ENCODE measurements at regions not wholly inside any gene's neighbourhood (a gene's known extent, or its start where the extent isn't known, plus 50 kb on each side); places are given as distances from the start of the nearest gene placed in this dataset.

- ATAC-seq (replicated peaks in 1 of 4) (no peak), DNase-seq (no peak)
- no peaks in the 10 kb centered on the region for H3K9me3 ChIP-seq
- 74% methylated on average over 9 of the region's 11 CpGs for WGBS (ENCODE audit: insufficient coverage)
- ChIA-PET CTCF (no interaction called here), POLR2A (no interaction called here)
- Mint-ChIP-seq H3K4me3 (no peak overlapping the region), H3K36me3 (no peaks in the 10 kb centered on the region), H3K27ac (no peak overlapping the region), H3K27me3 (peaks cover 0 to 2% of the 10 kb centered on the region in 2 donors), H3K9me3 (no peaks in the 10 kb centered on the region), H3K4me1 (no peaks in the 10 kb centered on the region)
- no peak overlapping the region for H3K27ac ChIP-seq (ENCODE audit: low read length)
- H3K36me3 ChIP-seq (ENCODE audit: control insufficient read depth in 2 of 2, extremely low read depth in 1 of 2, insufficient read depth in 1 of 2, low read length in 1 of 2): no peaks in the 10 kb centered on the region
- no peaks in the 10 kb centered on the region for H3K4me1 ChIP-seq (ENCODE audit: control insufficient read depth in 1 of 2, extremely low read depth in 1 of 2, insufficient read depth in 2 of 2, low read length in 2 of 2)
- H3K27me3 ChIP-seq (replicated peaks in 1 of 2; ENCODE audit: control insufficient read depth in 2 of 2, extremely low read depth in 1 of 2, insufficient read depth in 2 of 2, low read length in 1 of 2): peaks cover 0 to 10% of the 10 kb centered on the region in 2 experiments
- H3K4me3 ChIP-seq (ENCODE audit: control insufficient read depth in 1 of 2, extremely low read depth in 1 of 2, low read length in 1 of 2): no peak overlapping the region
Measured at GRCh38 chr2:2570360-2570759, 239.3 kb upstream of the MYT1L start.

- Mint-ChIP-seq H3K27me3 (peaks cover 0 to 2% of the 10 kb centered on the region in 2 donors), H3K9me3 (no peaks in the 10 kb centered on the region), H3K4me3 (no peak overlapping the region), H3K36me3 (no peaks in the 10 kb centered on the region), H3K27ac (no peak overlapping the region), H3K4me1 (no peaks in the 10 kb centered on the region)
- POLR2A ChIA-PET: no interaction called here
- H3K4me1 ChIP-seq (ENCODE audit: control insufficient read depth in 1 of 2, extremely low read depth in 1 of 2, insufficient read depth in 2 of 2, low read length in 2 of 2): no peaks in the 10 kb centered on the region
- H3K27me3 ChIP-seq (replicated peaks in 1 of 2; ENCODE audit: control insufficient read depth in 2 of 2, extremely low read depth in 1 of 2, insufficient read depth in 2 of 2, low read length in 1 of 2): peaks cover 0 to 10% of the 10 kb centered on the region in 2 experiments
- no peak for DNase-seq
- no CpG with 5 or more reads among the region's 4 CpGs for WGBS (ENCODE audit: insufficient coverage)
- CTCF ChIA-PET: no interaction called here
- no peaks in the 10 kb centered on the region for H3K36me3 ChIP-seq (ENCODE audit: control insufficient read depth in 2 of 2, extremely low read depth in 1 of 2, insufficient read depth in 1 of 2, low read length in 1 of 2)
- ATAC-seq (replicated peaks in 1 of 4): no peak
- no peak overlapping the region for H3K27ac ChIP-seq (ENCODE audit: low read length)
- H3K4me3 ChIP-seq (ENCODE audit: control insufficient read depth in 1 of 2, extremely low read depth in 1 of 2, low read length in 1 of 2): no peak overlapping the region
- no peaks in the 10 kb centered on the region for H3K9me3 ChIP-seq
Measured at GRCh38 chr2:2569836-2570235, 238.8 kb upstream of the MYT1L start.

GRCh38 chr2:2569306-2569705 is 238.2 kb upstream of the MYT1L start:
- no peaks in the 10 kb centered on the region for H3K36me3 Mint-ChIP-seq
- no peaks in the 10 kb centered on the region for H3K4me1 ChIP-seq (ENCODE audit: control insufficient read depth in 1 of 2, extremely low read depth in 1 of 2, insufficient read depth in 2 of 2, low read length in 2 of 2)
- ChIA-PET CTCF (no interaction called here), POLR2A (interaction anchor here in 1 of 2 donors (0.6 kb wide), 1 partner anchor 555 kb away, joined by 7 read pairs; no protein-coding TSS in a partner anchor)
- H3K4me1 Mint-ChIP-seq: no peaks in the 10 kb centered on the region
- ATAC-seq (replicated peaks in 1 of 4): no peak
- WGBS (ENCODE audit: insufficient coverage): 92% methylated on average over 11 of the region's 11 CpGs
- DNase-seq: no peak
- no peaks in the 10 kb centered on the region for H3K9me3 ChIP-seq
- no peak overlapping the region for H3K4me3 ChIP-seq (ENCODE audit: control insufficient read depth in 1 of 2, extremely low read depth in 1 of 2, low read length in 1 of 2)
- peaks cover 0 to 2% of the 10 kb centered on the region in 2 donors for H3K27me3 Mint-ChIP-seq
- peaks cover 0 to 8% of the 10 kb centered on the region in 2 experiments for H3K27me3 ChIP-seq (replicated peaks in 1 of 2; ENCODE audit: control insufficient read depth in 2 of 2, extremely low read depth in 1 of 2, insufficient read depth in 2 of 2, low read length in 1 of 2)
- no peak overlapping the region for H3K27ac ChIP-seq (ENCODE audit: low read length)
- H3K27ac Mint-ChIP-seq: no peak overlapping the region
- H3K36me3 ChIP-seq (ENCODE audit: control insufficient read depth in 2 of 2, extremely low read depth in 1 of 2, insufficient read depth in 1 of 2, low read length in 1 of 2): no peaks in the 10 kb centered on the region
- H3K4me3 Mint-ChIP-seq: no peak overlapping the region
- no peaks in the 10 kb centered on the region for H3K9me3 Mint-ChIP-seq

GRCh38 chr2:2568411-2568810 is 237.3 kb upstream of the MYT1L start:
- ATAC-seq (replicated peaks in 1 of 4) (no peak), DNase-seq (no peak)
- Mint-ChIP-seq H3K27me3 (peaks cover 0 to 2% of the 10 kb centered on the region in 2 donors), H3K27ac (no peak overlapping the region), H3K9me3 (no peaks in the 10 kb centered on the region), H3K4me3 (no peak overlapping the region), H3K4me1 (no peaks in the 10 kb centered on the region), H3K36me3 (no peaks in the 10 kb centered on the region)
- H3K27me3 ChIP-seq (replicated peaks in 1 of 2; ENCODE audit: control insufficient read depth in 2 of 2, extremely low read depth in 1 of 2, insufficient read depth in 2 of 2, low read length in 1 of 2): peaks cover 0 to 7% of the 10 kb centered on the region in 2 experiments
- H3K27ac ChIP-seq (ENCODE audit: low read length): no peak overlapping the region
- H3K4me1 ChIP-seq (ENCODE audit: control insufficient read depth in 1 of 2, extremely low read depth in 1 of 2, insufficient read depth in 2 of 2, low read length in 2 of 2): no peaks in the 10 kb centered on the region
- WGBS (ENCODE audit: insufficient coverage): 82% methylated on average over 7 of the region's 9 CpGs
- POLR2A ChIA-PET: no interaction called here
- no peaks in the 10 kb centered on the region for H3K36me3 ChIP-seq (ENCODE audit: control insufficient read depth in 2 of 2, extremely low read depth in 1 of 2, insufficient read depth in 1 of 2, low read length in 1 of 2)
- H3K4me3 ChIP-seq (ENCODE audit: control insufficient read depth in 1 of 2, extremely low read depth in 1 of 2, low read length in 1 of 2): no peak overlapping the region
- H3K9me3 ChIP-seq: no peaks in the 10 kb centered on the region
- CTCF ChIA-PET: no interaction called here

GRCh38 chr2:2567776-2568175 is 236.7 kb upstream of the MYT1L start:
- Histone ChIP-seq H3K9me3 (no peaks in the 10 kb centered on the region), H3K27ac (ENCODE audit: low read length) (no peak overlapping the region), H3K36me3 (ENCODE audit: control insufficient read depth in 2 of 2, extremely low read depth in 1 of 2, insufficient read depth in 1 of 2, low read length in 1 of 2) (no peaks in the 10 kb centered on the region), H3K4me3 (ENCODE audit: control insufficient read depth in 1 of 2, extremely low read depth in 1 of 2, low read length in 1 of 2) (no peak overlapping the region), H3K27me3 (replicated peaks in 1 of 2; ENCODE audit: control insufficient read depth in 2 of 2, extremely low read depth in 1 of 2, insufficient read depth in 2 of 2, low read length in 1 of 2) (peaks cover 0 to 10% of the 10 kb centered on the region in 2 experiments), H3K4me1 (ENCODE audit: control insufficient read depth in 1 of 2, extremely low read depth in 1 of 2, insufficient read depth in 2 of 2, low read length in 2 of 2) (no peaks in the 10 kb centered on the region)
- 90% methylated on average over 14 of the region's 15 CpGs for WGBS (ENCODE audit: insufficient coverage)
- Mint-ChIP-seq H3K27me3 (peaks cover 0 to 2% of the 10 kb centered on the region in 2 donors), H3K9me3 (no peaks in the 10 kb centered on the region), H3K4me3 (no peak overlapping the region), H3K36me3 (no peaks in the 10 kb centered on the region), H3K4me1 (no peaks in the 10 kb centered on the region), H3K27ac (no peak overlapping the region)
- no peak for DNase-seq
- ChIA-PET POLR2A (no interaction called here), CTCF (no interaction called here)
- ATAC-seq (replicated peaks in 1 of 4): peak in 1 of 4 experiments; percentile 6

GRCh38 chr2:2566396-2567323 is 235.6 kb upstream of the MYT1L start:
- ATAC-seq (replicated peaks in 1 of 4): no peak
- CTCF ChIA-PET: interaction anchor here in 1 of 2 donors (0.5 kb wide), 2 partner anchors 45 to 128 kb away, joined by 3 read pairs; no protein-coding TSS in a partner anchor

More at GRCh38 chr2:2566396-2567323, 235.6 kb upstream of the MYT1L start:
- H3K36me3 ChIP-seq (ENCODE audit: control insufficient read depth in 2 of 2, extremely low read depth in 1 of 2, insufficient read depth in 1 of 2, low read length in 1 of 2): no peaks in the 10 kb centered on the region
- POLR2A ChIA-PET: no interaction called here
- H3K9me3 ChIP-seq: no peaks in the 10 kb centered on the region
- Mint-ChIP-seq H3K36me3 (no peaks in the 10 kb centered on the region), H3K9me3 (no peaks in the 10 kb centered on the region), H3K4me1 (no peaks in the 10 kb centered on the region), H3K27ac (no peak overlapping the region), H3K27me3 (peaks cover 0 to 2% of the 10 kb centered on the region in 2 donors), H3K4me3 (no peak overlapping the region)
- DNase-seq: no peak
- H3K4me1 ChIP-seq (ENCODE audit: control insufficient read depth in 1 of 2, extremely low read depth in 1 of 2, insufficient read depth in 2 of 2, low read length in 2 of 2): no peaks in the 10 kb centered on the region
- WGBS (ENCODE audit: insufficient coverage): 88% methylated on average over 19 of the region's 26 CpGs
- H3K4me3 ChIP-seq (ENCODE audit: control insufficient read depth in 1 of 2, extremely low read depth in 1 of 2, low read length in 1 of 2): no peak overlapping the region
- peaks cover 0 to 10% of the 10 kb centered on the region in 2 experiments for H3K27me3 ChIP-seq (replicated peaks in 1 of 2; ENCODE audit: control insufficient read depth in 2 of 2, extremely low read depth in 1 of 2, insufficient read depth in 2 of 2, low read length in 1 of 2)
- no peak overlapping the region for H3K27ac ChIP-seq (ENCODE audit: low read length)

Measured in T-cell (primary cell).